GM19351 (cell line): ENCODE measurements at regions not wholly inside any gene's neighbourhood (a gene's known extent, or its start where the extent isn't known, plus 50 kb on each side); places are given as distances from the start of the nearest gene placed in this dataset.
"Not testable (repeated sequence)": the region's sequence is repeated elsewhere in the genome, so short reads cannot be mapped to it uniquely, and the experiment has no call there.

Experiments
- ATAC-seq: cut with Tn5 transposase; IDR thresholded peaks from one replicate; pipeline ENCODE4 v1.9.1; 2021; ENCODE audit warnings: mild to moderate bottlenecking, moderate library complexity; ENCODE audit not compliant: unreplicated experiment

- ATAC-seq, result not testable (repeated sequence)
Measured at GRCh38 chr5:56665117-56665516, 150.2 kb upstream of the MAP3K1 start.

GRCh38 chr5:56664025-56664424 is 151.3 kb upstream of the MAP3K1 start:
- ATAC-seq, result no peak

GRCh38 chr5:56663523-56663922 is 151.8 kb upstream of the MAP3K1 start:
- no peak for ATAC-seq

GRCh38 chr5:56662893-56663292 is 152.5 kb upstream of the MAP3K1 start:
- ATAC-seq, result no peak

- ATAC-seq, result no peak
Measured at GRCh38 chr5:56659971-56660370, 155.4 kb upstream of the MAP3K1 start.

- ATAC-seq, result no peak
Measured at GRCh38 chr5:56658972-56659371, 156.4 kb upstream of the MAP3K1 start.

- ATAC-seq, result no peak
Measured at GRCh38 chr5:56656846-56657726, 158.3 kb upstream of the MAP3K1 start.

- ATAC-seq, result no peak
Measured at GRCh38 chr5:56651893-56652292, 163.5 kb upstream of the MAP3K1 start.

- ATAC-seq, result no peak
Measured at GRCh38 chr5:56650386-56650785, 165.0 kb upstream of the MAP3K1 start.

GRCh38 chr5:56649569-56649968 is 165.8 kb upstream of the MAP3K1 start:
- no peak for ATAC-seq

- no peak for ATAC-seq
Measured at GRCh38 chr5:56648460-56649034, 166.8 kb upstream of the MAP3K1 start.

GRCh38 chr5:56647099-56647850 is 168.1 kb upstream of the MAP3K1 start:
- no peak for ATAC-seq

GRCh38 chr5:56641635-56642260 is 173.6 kb upstream of the MAP3K1 start:
- no peak for ATAC-seq

- peak; percentile 80 for ATAC-seq
Measured at GRCh38 chr5:56640763-56641406, 174.5 kb upstream of the MAP3K1 start.

- no peak for ATAC-seq
Measured at GRCh38 chr5:56639476-56639875, 175.9 kb upstream of the MAP3K1 start.

GRCh38 chr5:56638768-56639238 is 176.5 kb upstream of the MAP3K1 start:
- ATAC-seq, result no peak

GRCh38 chr5:56638061-56638621 is 177.2 kb upstream of the MAP3K1 start:
- ATAC-seq, result no peak

- no peak for ATAC-seq
Measured at GRCh38 chr5:56637321-56637920, 177.9 kb upstream of the MAP3K1 start.

GRCh38 chr5:56633950-56634349 is 181.4 kb upstream of the MAP3K1 start:
- no peak for ATAC-seq

GRCh38 chr5:56632939-56633338 is 182.4 kb upstream of the MAP3K1 start:
- no peak for ATAC-seq
